GM19397 (cell line): ENCODE measurements at regions not wholly inside any gene's neighbourhood (a gene's known extent, or its start where the extent isn't known, plus 50 kb on each side); places are given as distances from the start of the nearest gene placed in this dataset.

Source experiments
- ATAC-seq: cut with Tn5 transposase; IDR thresholded peaks from one replicate; pipeline ENCODE4 v1.9.1; 2021; ENCODE audit warnings: mild to moderate bottlenecking, moderate library complexity; ENCODE audit not compliant: unreplicated experiment

GRCh38 chr12:29996993-29997392, 213.3 kb upstream of the TMTC1 start:
- ATAC-seq = no peak

GRCh38 chr12:29992366-29992765, 208.6 kb upstream of the TMTC1 start:
- ATAC-seq = no peak

- no peak for ATAC-seq
Measured at GRCh38 chr12:29991924-29992323, 208.2 kb upstream of the TMTC1 start.

GRCh38 chr12:29990971-29991370, 207.2 kb upstream of the TMTC1 start:
- ATAC-seq = no peak

GRCh38 chr12:29983851-29984250, 200.1 kb upstream of the TMTC1 start:
- ATAC-seq = no peak

- ATAC-seq = no peak
Measured at GRCh38 chr12:29980304-29980703, 196.6 kb upstream of the TMTC1 start.

- no peak for ATAC-seq
Measured at GRCh38 chr12:29971446-29971845, 187.7 kb upstream of the TMTC1 start.

- no peak for ATAC-seq
Measured at GRCh38 chr12:29970501-29970900, 186.8 kb upstream of the TMTC1 start.

- ATAC-seq = no peak
Measured at GRCh38 chr12:29962276-29963035, 178.7 kb upstream of the TMTC1 start.

- ATAC-seq = no peak
Measured at GRCh38 chr12:29961231-29961630, 177.5 kb upstream of the TMTC1 start.

- ATAC-seq = no peak
Measured at GRCh38 chr12:29960122-29960521, 176.4 kb upstream of the TMTC1 start.

GRCh38 chr12:29957835-29958234, 174.1 kb upstream of the TMTC1 start:
- no peak for ATAC-seq

GRCh38 chr12:29945904-29946303, 162.2 kb upstream of the TMTC1 start:
- no peak for ATAC-seq

GRCh38 chr12:29944269-29945000, 160.7 kb upstream of the TMTC1 start:
- ATAC-seq = no peak

- no peak for ATAC-seq
Measured at GRCh38 chr12:29943683-29944082, 159.9 kb upstream of the TMTC1 start.

GRCh38 chr12:29940811-29941210, 157.1 kb upstream of the TMTC1 start:
- ATAC-seq = no peak

- ATAC-seq = no peak
Measured at GRCh38 chr12:29930503-29930902, 146.8 kb upstream of the TMTC1 start.

- no peak for ATAC-seq
Measured at GRCh38 chr12:29929295-29929694, 145.6 kb upstream of the TMTC1 start.

GRCh38 chr12:29921307-29921706, 137.6 kb upstream of the TMTC1 start:
- no peak for ATAC-seq

- ATAC-seq = no peak
Measured at GRCh38 chr12:29908157-29908556, 124.4 kb upstream of the TMTC1 start.

GRCh38 chr12:29907461-29907860, 123.7 kb upstream of the TMTC1 start:
- ATAC-seq = no peak

- no peak for ATAC-seq
Measured at GRCh38 chr12:29902043-29902442, 118.3 kb upstream of the TMTC1 start.
